B cell (primary cell): ENCODE measurements at regions not wholly inside any gene's neighbourhood (a gene's known extent, or its start where the extent isn't known, plus 50 kb on each side); places are given as distances from the start of the nearest gene placed in this dataset.

Experiments
- ATAC-seq: fragments of 200-7000 bp; cut with Tn5 transposase; one replicate; pipeline ENCODE4 v1.10.0; 2021; ENCODE audit warnings: low read depth, mild to moderate bottlenecking, moderate number of reproducible peaks, moderate library complexity
- CTCF ChIA-PET: fragments of 350-600 bp; sonication (Branson Sonifier 250); formaldehyde crosslinking; loops from one replicate; lab custom pipeline; 2021; ENCODE audit warnings: antibody characterized with exemption, inconsistent platforms; lab: Charles Lee
- POLR2A ChIA-PET: fragments of 350-600 bp; sonication (Branson Sonifier 250); formaldehyde crosslinking; loops from one replicate; lab custom pipeline; 2021; ENCODE audit warnings: antibody characterized with exemption; lab: Charles Lee
- DNase-seq: peaks from one replicate; pipeline ENCODE4 v3.0.0; 2013
- H2AFZ ChIP-seq: 2 replicates; pipeline ENCODE4 v1.6.1; 2012; ENCODE audit warnings: mild to moderate bottlenecking, low read depth, low read length; ENCODE audit not compliant: insufficient read depth, poor library complexity, severe bottlenecking
- H3K27ac ChIP-seq, 2 donors: 1 replicate in 1 of 2; 2 replicates in 1 of 2; pipeline ENCODE4 v1.5.1; 2012 to 2013; ENCODE audit warnings: low read length in 2 of 2, mild to moderate bottlenecking in 2 of 2, moderate library complexity in 1 of 2
- H3K27me3 ChIP-seq, 4 experiments: fragments of 200-600 bp in 1 of 4; sonication (generic) in 1 of 4; replicated peaks in 1 of 4; 1 replicate in 2 of 4; 2 replicates in 2 of 4; pipeline versions ENCODE4 v1.6.1 to v1.7.0; 2013 to 2016; ENCODE audit warnings: low read length in 3 of 4, mild to moderate bottlenecking in 2 of 4, mixed read lengths in 1 of 4, moderate library complexity in 1 of 4; ENCODE audit not compliant: insufficient read depth in 4 of 4, control insufficient read depth in 3 of 4; ENCODE audit errors: control extremely low read depth in 1 of 4
- H3K36me3 ChIP-seq, 2 experiments: replicated peaks in 1 of 2; 1 replicate in 1 of 2; 2 replicates in 1 of 2; pipeline versions ENCODE4 v1.6.1 to v1.7.1; 2013; ENCODE audit warnings: low read length in 1 of 2; ENCODE audit not compliant: insufficient read depth in 2 of 2, control insufficient read depth in 1 of 2; ENCODE audit errors: control extremely low read depth in 1 of 2, extremely low read depth in 1 of 2
- H3K4me1 ChIP-seq, 2 donors: fragments of 200-600 bp in 1 of 2; sonication (generic) in 1 of 2; 1 replicate in 1 of 2; 2 replicates in 1 of 2; pipeline versions ENCODE4 v1.5.1 to v1.6.1; 2013 to 2017; ENCODE audit warnings: low read length in 2 of 2; ENCODE audit not compliant: control insufficient read depth in 2 of 2, insufficient read depth in 2 of 2
- H3K4me2 ChIP-seq: replicated peaks from 2 replicates; pipeline ENCODE3; 2012; ENCODE audit warnings: mild to moderate bottlenecking, low read depth, low read length; ENCODE audit not compliant: poor library complexity, severe bottlenecking
- H3K4me3 ChIP-seq, 5 experiments: fragments of 200-600 bp in 1 of 5; sonication (generic) in 1 of 5; 1 replicate in 3 of 5; 2 replicates in 2 of 5; pipeline versions ENCODE4 v1.5.1 to v1.7.0; 2011 to 2016; ENCODE audit warnings: low read length in 4 of 5, mild to moderate bottlenecking in 4 of 5, low read depth in 2 of 5, control low read depth in 1 of 5, moderate library complexity in 1 of 5; ENCODE audit not compliant: insufficient read depth in 1 of 5; ENCODE audit errors: control extremely low read depth in 1 of 5, extremely low read depth in 1 of 5
- H3K79me2 ChIP-seq: fragments of 200-600 bp; sonication (generic); one replicate; pipeline ENCODE4 v1.6.0; 2016; ENCODE audit warnings: low read length; ENCODE audit not compliant: control insufficient read depth, insufficient read depth
- H3K9ac ChIP-seq: fragments of 200-600 bp; sonication (generic); 2 replicates; pipeline ENCODE4 v1.6.1; 2017; ENCODE audit warnings: mild to moderate bottlenecking, low read length, moderate library complexity
- H3K9me3 ChIP-seq, 3 donors: one replicate each; pipeline versions ENCODE4 v1.6.1 to v1.7.1; 2013; ENCODE audit warnings: low read length in 2 of 3; ENCODE audit not compliant: control insufficient read depth in 2 of 3, insufficient read depth in 1 of 3; ENCODE audit errors: control extremely low read depth in 1 of 3
- H4K20me1 ChIP-seq: 2 replicates; pipeline ENCODE4 v1.6.0; 2012; ENCODE audit warnings: mild to moderate bottlenecking, low read length; ENCODE audit not compliant: insufficient read depth, control insufficient read depth, poor library complexity, severe bottlenecking
- H3K27ac Mint-ChIP-seq: one replicate; pipeline ENCODE4 v1.8.0; 2021; ENCODE audit warnings: mixed read lengths
- H3K27me3 Mint-ChIP-seq: one replicate; pipeline ENCODE4 v1.8.0; 2021; ENCODE audit warnings: mixed read lengths
- H3K4me1 Mint-ChIP-seq: one replicate; pipeline ENCODE4 v1.8.0; 2021; ENCODE audit warnings: mixed read lengths
- H3K4me3 Mint-ChIP-seq: one replicate; pipeline ENCODE4 v1.8.0; 2021; ENCODE audit warnings: mixed read lengths
- H3K9me3 Mint-ChIP-seq: one replicate; pipeline ENCODE4 v1.8.0; 2022; ENCODE audit warnings: mixed read lengths; ENCODE audit not compliant: insufficient read depth
- EZH2 ChIP-seq: IDR thresholded peaks from 2 replicates; pipeline ENCODE4 v1.6.1; 2012; ENCODE audit warnings: borderline replicate concordance, low read depth, mild to moderate bottlenecking, moderate library complexity, low read length; ENCODE audit not compliant: insufficient read depth, poor library complexity, severe bottlenecking
- WGBS: methylation state at CpG from one replicate; pipeline ENCODE4 v1.1.5; 2013; ENCODE audit warnings: missing lambda C conversion rate; ENCODE audit not compliant: insufficient coverage; 5-methylcytosine and 5-hydroxymethylcytosine counted together
- intact Hi-C: fragments of 100-400 bp; cut with micrococcal nuclease; formaldehyde crosslinking; loops from one replicate; pipeline ENCODE4 v1.10.0; 2022
- TF ChIP-seq, protein P1 (sequence below): fragments of 200-600 bp; IDR thresholded peaks from one replicate; pipeline ENCODE4 v1.8.0; 2022; ENCODE audit warnings: antibody characterized with exemption, mild to moderate bottlenecking

DNA sequence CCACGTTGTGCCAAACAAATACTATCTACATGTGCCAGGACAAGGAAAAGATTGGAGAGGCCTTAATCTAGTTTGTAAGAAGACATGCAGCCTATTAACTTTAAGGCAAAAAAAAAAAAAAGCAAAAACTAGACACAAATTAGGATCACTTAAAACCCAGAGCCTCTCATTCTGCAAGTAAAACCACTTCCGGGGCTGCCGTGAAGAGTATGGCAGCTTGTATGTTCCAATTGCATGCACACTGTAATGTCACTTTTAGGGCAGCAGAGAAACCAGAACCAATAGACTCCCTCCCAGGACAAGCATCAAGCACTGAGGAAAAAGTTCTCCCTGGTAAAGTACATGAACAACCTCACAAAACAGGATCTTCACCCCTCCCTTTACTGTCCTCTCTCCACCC, 70.6 kb downstream of the RSL24D1 start:
- Histone ChIP-seq H4K20me1 (no peaks in the 10 kb centered on the region), H3K27me3 (no peaks in the 10 kb centered on the region), H3K27ac (no peak overlapping the region), H3K79me2 (no peaks in the 10 kb centered on the region), H3K4me2 (no peak overlapping the region), H3K4me3 (no peak overlapping the region), H2AFZ (no peak overlapping the region), H3K36me3 (no peaks in the 10 kb centered on the region), H3K9me3 (peaks cover 0 to 3% (median 0%) of the 10 kb centered on the region in 3 donors), H3K4me1 (no peaks in the 10 kb centered on the region), H3K9ac (no peak overlapping the region)
- peaks cover 3% of the 10 kb centered on the region for H3K27me3 Mint-ChIP-seq
- ChIA-PET CTCF (no interaction called here), POLR2A (no interaction called here)
- intact Hi-C loops = no loop called here
- ATAC-seq (no peak), DNase-seq (no peak)
- H3K4me3 Mint-ChIP-seq = no peak overlapping the region
- H3K27ac Mint-ChIP-seq = no peak overlapping the region
- no peaks in the 10 kb centered on the region for H3K4me1 Mint-ChIP-seq
- WGBS = 69% methylated on average over 2 of the region's 3 CpGs
- H3K9me3 Mint-ChIP-seq = peaks cover 4% of the 10 kb centered on the region
- TF ChIP-seq EZH2 = no peak
- TF ChIP-seq, protein P1, sequence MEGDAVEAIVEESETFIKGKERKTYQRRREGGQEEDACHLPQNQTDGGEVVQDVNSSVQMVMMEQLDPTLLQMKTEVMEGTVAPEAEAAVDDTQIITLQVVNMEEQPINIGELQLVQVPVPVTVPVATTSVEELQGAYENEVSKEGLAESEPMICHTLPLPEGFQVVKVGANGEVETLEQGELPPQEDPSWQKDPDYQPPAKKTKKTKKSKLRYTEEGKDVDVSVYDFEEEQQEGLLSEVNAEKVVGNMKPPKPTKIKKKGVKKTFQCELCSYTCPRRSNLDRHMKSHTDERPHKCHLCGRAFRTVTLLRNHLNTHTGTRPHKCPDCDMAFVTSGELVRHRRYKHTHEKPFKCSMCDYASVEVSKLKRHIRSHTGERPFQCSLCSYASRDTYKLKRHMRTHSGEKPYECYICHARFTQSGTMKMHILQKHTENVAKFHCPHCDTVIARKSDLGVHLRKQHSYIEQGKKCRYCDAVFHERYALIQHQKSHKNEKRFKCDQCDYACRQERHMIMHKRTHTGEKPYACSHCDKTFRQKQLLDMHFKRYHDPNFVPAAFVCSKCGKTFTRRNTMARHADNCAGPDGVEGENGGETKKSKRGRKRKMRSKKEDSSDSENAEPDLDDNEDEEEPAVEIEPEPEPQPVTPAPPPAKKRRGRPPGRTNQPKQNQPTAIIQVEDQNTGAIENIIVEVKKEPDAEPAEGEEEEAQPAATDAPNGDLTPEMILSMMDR = no peak

DNA sequence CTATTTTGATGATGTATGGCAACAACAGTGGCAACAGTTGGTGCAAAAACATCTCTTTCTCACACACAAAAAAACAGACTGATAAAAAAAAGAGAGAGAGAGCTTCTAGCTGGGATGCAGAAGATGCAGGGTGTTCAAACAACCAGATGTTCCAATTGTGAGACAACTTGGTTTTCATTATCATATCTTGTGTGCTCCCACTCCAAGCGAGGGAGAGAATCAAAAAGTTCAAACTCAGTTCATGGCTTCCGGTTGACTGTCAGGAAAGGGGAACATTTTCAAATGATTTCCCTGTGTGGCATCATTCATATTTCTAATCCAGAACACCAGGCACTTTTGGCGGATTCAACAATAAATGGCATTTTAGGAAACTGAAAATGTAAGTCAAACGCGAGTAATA, 72.1 kb downstream of the RSL24D1 start:
- no peak for DNase-seq
- H3K4me2 ChIP-seq = no peak overlapping the region
- no peaks in the 10 kb centered on the region for H3K36me3 ChIP-seq
- H3K27ac Mint-ChIP-seq = no peak overlapping the region
- H3K27me3 Mint-ChIP-seq = peaks cover 3% of the 10 kb centered on the region
- TF ChIP-seq, protein P1 = no peak
- TF ChIP-seq EZH2 = no peak
- no peak overlapping the region for H3K4me3 Mint-ChIP-seq
- no peaks in the 10 kb centered on the region for H3K27me3 ChIP-seq
- POLR2A ChIA-PET = no interaction called here
- no peaks in the 10 kb centered on the region for H3K9me3 ChIP-seq
- intact Hi-C loops = no loop called here
- no peak overlapping the region for H3K27ac ChIP-seq
- no peak overlapping the region for H3K4me3 ChIP-seq
- no peak overlapping the region for H2AFZ ChIP-seq
- H3K79me2 ChIP-seq = no peaks in the 10 kb centered on the region
- no peak for ATAC-seq
- WGBS = 100% methylated on average over 2 of the region's 5 CpGs
- CTCF ChIA-PET = interaction anchor here (1.3 kb wide), 1 partner anchor 16 kb away, joined by 3 read pairs; no protein-coding TSS in a partner anchor
- H3K9ac ChIP-seq = no peak overlapping the region
- H3K4me1 ChIP-seq = no peaks in the 10 kb centered on the region
- H3K4me1 Mint-ChIP-seq = no peaks in the 10 kb centered on the region
- no peaks in the 10 kb centered on the region for H4K20me1 ChIP-seq
- H3K9me3 Mint-ChIP-seq = no peaks in the 10 kb centered on the region
